ENCODE measurements at regions not wholly inside any gene's neighbourhood (a gene's known extent, or its start where the extent isn't known, plus 50 kb on each side); places are given as distances from the start of the nearest gene placed in this dataset.

DNA sequence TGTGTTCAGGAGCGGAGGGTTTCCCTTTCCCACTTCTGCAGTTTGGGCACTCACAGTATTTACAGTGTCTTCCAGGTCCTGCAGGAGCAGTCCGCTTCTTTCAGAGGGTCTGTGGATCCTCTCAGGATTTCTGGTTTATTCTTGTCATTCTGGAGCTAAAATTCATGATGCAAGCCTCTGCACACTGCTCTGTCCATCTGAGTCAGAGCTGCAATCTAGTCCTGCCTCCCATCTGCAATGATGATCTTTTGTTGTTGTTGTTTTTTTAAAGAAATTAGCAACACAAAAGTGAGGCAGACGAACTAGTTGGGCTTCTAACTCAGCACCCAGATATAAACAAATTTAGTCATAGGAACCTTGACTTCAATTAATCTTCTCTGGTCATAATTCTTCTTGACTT is 86.5 kb downstream of the DLEU7 start:
- TF ChIP-seq, protein P1, sequence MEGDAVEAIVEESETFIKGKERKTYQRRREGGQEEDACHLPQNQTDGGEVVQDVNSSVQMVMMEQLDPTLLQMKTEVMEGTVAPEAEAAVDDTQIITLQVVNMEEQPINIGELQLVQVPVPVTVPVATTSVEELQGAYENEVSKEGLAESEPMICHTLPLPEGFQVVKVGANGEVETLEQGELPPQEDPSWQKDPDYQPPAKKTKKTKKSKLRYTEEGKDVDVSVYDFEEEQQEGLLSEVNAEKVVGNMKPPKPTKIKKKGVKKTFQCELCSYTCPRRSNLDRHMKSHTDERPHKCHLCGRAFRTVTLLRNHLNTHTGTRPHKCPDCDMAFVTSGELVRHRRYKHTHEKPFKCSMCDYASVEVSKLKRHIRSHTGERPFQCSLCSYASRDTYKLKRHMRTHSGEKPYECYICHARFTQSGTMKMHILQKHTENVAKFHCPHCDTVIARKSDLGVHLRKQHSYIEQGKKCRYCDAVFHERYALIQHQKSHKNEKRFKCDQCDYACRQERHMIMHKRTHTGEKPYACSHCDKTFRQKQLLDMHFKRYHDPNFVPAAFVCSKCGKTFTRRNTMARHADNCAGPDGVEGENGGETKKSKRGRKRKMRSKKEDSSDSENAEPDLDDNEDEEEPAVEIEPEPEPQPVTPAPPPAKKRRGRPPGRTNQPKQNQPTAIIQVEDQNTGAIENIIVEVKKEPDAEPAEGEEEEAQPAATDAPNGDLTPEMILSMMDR (IDR thresholded peaks at IDR 0.05), result no peak
- TF ChIP-seq POLR2A (IDR thresholded peaks at IDR 0.05), result no peak

All from lower leg skin (tissue), 3 donors.